Inflammatory macrophage treated with lipopolysaccharide for 4 hours (primary cell): ENCODE measurements at regions not wholly inside any gene's neighbourhood (a gene's known extent, or its start where the extent isn't known, plus 50 kb on each side); places are given as distances from the start of the nearest gene placed in this dataset.

ENCODE experiments used
- DNase-seq: peaks from one replicate; pipeline ENCODE4 v3.0.0-alpha.2; 2020

DNA sequence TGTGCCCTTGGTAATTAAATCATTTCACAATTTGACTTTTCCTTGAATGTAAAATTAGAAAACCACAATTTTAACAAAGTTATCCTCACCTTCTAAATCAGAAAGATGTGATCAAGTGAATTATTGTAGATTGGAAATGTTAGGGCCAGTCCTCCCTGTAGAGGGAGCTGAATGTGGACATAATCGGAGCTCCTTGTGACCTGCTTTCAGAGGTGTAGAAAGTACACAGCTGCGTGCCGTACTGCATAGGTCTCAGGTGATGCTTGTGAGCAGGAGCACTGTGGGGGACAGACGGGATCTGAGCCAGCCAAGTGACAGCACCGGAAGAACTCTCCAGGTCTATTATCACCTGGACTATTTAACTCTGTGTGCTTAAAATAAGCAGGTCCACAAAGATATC lies 338.0 kb downstream of the AASDHPPT start:
- no peak for DNase-seq

DNA sequence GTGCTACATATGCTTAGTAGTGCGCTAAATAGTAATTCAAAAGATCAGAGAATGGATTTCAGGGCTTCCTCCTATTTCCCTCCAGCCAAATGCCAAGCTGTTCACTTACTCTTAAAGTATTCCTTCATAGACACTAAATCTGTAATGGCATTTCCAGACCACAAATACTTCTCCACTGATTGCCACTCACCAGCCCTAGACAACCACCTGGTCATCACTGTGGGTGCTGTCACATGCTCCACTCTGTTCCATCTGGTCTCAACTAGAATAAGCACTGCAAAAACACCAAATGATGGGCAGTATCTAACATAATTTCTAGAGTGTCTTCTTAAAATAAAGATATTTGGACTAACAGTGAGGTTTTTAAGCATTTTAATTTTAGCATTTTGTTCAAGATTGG lies 341.3 kb downstream of the AASDHPPT start:
- no peak for DNase-seq

DNA sequence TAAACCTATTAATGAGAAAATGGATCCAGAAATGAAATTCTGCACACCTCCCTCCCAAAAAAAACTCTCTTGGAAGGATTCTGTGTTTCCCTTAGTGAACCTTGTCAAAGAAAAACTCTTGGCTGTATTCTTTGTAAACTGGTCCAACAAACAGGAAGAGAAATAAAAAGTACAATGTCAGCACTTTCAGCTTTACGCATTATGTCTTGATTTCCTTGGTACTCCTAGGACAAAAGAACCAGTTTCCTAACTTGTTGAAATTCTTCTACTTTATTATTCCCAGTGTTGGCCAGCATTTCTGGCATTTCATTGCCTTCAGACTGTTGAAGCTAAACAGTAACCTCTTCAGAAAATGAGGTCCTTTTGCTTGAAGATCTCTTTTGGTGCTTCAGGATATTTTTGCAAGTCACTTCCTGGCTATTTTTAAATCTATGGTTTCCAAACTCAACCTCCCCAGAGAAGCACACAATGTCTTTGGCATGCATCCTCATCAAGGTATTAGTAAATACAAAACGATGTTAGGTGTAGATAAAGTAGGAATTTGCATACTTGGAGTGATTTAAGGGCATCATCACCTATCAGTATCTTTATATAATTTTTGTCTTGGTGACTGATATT lies 342.7 kb downstream of the AASDHPPT start:
- DNase-seq = no peak

DNA sequence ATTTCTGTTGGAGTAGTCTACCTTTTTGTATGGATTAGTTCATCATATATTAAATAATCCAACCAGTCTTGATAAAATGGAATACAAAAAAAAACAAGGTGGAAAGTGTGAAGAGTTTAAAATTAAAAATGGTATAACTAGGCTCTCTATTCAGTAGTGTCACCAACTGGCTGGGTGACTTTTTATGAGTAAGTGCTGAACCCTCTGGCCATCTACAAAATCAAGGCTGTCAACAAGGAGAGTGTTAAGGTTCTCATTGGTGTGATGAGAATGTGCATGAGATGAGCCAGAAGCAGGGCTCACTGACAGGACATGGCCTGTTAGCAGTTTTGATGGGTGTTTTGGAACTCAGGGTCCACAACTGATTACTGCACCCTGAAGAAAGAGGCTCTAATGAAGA lies 343.2 kb downstream of the AASDHPPT start:
- no peak for DNase-seq

DNA sequence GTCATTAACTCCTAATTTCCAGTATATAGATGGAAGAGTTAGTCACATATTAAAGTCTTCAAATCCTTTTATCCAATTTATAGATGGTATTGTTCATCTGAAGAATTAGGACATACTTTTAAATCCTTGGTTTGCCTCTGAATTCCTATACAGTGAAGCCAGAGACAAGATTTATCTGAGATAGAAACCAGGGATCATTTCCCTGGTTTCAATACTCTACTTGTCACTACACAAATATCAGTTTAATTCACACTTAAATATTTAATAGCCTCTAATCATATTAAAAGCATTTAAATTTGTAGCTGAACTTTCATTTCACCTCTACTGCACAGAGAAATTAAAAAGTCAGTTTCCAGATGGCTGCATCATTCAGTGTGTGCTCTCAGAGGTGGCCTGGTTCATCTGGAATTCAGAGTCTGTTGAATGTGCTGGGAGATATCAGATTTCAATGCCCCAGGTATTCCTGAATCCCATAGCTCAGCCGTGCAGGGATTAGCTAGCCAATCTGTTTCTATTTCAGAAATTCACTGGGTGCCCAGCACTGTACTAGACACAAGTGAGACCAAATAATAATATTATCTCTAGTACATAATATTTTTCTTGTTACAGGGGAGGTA lies 344.3 kb downstream of the AASDHPPT start:
- DNase-seq = no peak

DNA sequence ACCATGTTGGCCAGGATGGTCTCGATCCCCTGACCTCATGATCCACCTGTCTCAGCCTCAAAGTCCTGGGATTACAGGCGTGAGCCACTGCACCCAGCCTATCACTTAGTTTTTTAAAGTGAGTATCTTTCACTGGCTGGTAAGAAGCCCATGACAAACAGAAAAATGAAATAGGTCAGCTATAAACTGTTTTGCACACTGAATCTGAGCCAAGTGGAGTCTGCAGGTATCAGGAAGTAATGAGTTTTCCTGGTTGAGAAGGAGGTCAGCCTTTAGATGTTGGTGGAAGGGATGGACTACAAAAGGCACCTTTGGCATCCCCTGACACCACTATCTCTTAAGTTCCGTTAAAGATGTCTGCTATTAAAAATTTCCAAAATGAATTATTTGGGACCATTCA lies 345.1 kb downstream of the AASDHPPT start:
- no peak for DNase-seq

DNA sequence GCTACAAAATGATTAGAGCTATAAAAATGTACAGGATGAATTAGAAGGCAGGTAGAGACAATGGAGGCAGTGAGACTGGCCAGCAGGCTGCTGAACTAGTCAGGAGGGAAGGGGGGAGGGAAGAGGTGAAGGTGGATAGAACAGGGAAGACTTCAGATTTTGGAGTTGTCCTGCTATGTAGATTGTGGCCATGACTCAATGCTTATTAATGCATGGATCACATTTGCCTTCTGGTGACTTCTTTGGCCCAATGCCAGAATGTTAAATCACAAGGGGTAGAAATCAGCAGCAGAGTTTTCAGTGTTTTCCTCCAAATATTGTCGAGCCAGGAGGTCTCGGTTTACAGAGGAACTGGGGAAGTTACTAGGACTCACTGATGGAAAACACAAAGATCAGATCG lies 346.6 kb downstream of the AASDHPPT start:
- DNase-seq = no peak

DNA sequence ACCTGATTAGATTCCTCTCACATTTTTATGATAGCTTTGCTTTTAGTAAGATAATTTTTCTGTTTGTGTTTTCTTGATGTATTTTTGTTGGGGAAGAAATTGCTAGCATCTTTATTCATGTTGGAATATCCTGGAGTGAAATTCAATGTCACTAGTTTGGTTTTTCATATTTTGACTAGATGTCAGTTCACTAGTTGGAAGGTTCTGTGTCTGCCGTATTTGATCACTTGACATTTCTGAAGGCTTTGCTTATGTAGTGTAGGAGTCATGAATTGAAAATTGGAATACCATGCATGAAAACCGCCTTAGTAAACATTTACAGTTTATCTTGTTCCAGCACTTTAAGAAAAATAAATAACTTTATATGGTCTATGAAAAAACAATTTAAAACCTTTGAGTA lies 348.4 kb downstream of the AASDHPPT start:
- no peak for DNase-seq

DNA sequence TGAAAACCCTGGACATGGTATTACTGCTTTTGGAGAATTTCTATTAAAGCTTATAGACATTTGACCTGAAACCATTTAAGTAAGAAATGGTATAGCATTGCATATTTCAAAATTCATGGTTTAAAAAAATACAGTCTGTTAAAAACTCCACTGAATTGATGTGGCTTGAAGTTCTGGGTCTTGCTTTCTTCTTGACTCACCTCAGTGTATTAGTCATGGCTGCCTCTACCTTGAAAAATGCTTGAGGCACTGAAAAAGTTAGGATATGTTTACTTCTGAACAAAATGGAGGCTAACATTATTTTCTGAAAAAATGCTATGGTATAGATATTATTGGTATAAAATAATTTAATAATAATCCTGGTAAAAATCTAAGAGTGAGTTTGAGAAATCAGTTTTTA lies 349.2 kb downstream of the AASDHPPT start:
- DNase-seq = no peak

DNA sequence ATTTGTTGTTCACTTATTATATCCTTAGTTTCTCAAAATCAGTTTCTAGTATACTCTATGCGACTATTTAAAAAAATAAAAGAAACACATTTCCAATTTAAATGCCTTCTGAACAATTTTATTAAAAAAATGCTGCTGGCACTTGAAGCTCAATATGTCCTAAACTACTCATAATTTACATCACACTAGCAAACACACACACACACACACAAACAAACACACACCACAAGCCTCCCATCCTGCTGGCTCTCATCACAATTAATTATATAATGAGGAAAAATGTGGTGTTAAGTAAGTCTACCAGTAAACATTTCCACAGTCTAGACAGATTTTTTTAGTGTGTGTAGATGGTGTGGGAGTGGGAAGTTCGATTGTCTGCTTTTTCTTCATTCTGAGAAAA lies 350.3 kb downstream of the AASDHPPT start:
- DNase-seq = no peak

DNA sequence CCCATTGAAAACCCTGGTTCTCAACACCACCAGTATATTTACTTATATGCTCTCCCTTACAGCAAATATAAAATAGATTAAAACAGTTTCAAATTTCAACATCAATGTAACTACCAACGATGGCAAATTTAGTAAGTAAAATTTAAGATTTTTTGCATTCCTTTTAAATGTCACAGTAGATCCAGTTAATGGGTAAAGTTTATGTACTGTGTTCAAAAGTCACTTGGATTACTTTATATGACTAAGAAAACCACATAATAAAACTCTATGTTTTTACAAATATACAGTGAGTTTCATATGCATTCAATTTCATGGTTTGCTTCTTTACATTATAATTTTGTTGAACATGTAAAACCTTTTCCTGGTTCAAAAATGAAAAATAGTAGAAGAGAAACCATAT lies 364.6 kb downstream of the AASDHPPT start:
- no peak for DNase-seq

DNA sequence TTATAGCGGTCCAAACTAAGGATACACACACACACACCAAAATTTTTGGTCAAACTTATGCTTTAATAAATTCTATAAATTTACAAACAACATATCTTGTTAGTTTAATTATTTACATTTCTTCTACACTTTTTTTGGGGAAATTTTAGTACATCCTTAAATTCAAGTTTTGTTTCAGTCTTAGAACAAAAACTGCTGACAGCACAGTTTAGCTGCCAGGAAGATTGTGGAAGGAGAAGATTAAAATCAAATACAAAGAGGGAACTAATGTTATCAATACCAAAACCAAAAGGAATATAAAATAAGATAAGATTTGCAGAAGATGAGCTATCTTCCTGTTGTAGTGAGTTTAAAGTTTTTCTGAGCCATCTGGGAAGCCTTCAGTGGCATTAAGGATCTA lies 368.8 kb downstream of the AASDHPPT start:
- DNase-seq = no peak

DNA sequence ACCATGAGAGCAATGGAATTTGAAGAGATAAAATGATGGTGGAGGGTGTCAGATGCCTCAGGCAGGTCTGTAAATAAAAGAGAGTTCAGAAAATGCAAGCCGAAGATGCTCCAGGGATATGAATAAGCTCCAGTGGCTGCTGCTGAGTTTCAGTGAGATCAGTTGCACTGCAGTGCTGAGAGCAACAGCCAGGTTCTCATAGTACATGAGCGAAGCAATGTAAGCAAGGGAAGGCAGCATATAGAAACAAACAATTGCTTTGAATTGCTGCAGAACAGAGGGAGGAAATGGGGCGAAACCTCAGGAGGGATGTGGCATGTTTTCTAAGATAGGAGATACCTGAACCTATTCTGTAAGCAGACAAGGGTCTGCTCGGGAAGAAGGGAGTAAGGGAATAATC lies 369.5 kb downstream of the AASDHPPT start:
- DNase-seq = no peak

DNA sequence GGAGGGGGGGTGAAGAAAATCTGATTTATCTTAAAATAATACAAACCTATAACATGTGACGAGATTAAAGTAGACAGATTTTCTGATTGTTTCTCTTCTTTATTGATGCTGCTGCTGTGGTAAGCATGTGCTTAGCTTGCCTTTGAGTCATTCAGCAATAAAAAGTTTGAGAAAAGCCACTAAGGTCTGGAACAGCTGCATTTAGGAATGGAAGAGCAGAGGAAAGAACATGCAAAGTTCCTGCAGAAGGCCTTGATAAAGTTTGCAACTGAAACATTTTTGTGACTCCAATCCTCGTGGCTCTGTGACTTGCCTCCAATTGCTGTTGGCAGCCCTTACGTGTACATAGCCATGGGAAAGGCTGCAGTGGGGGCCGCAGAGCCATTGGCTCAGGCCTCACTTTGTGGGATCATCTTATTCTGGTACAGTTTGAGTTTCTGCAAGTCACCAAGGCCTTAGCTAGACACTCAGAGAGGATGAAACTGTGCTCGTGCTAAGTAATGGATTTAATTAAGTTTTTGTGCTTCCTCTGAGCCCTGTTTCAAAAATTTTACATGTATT lies 370.2 kb downstream of the AASDHPPT start:
- no peak for DNase-seq

DNA sequence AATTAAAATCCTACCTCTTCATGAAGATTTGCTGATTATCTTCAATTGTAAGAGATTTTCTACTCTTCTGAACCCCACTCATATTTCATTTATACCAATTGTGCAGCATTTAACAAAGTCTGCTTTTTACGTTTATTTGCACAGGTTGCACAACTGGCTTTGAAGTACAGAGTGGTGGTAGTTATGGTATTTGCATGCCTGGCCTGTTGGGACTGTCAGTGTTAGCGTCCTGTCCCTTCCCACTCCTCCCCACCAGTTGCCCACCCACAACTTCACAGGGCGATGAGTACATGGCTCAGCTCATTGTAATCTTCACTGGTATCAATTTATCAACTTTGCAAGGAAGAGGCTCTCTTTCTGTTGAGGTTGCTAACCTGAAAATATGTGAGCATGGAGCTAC lies 372.3 kb downstream of the AASDHPPT start:
- DNase-seq = no peak

DNA sequence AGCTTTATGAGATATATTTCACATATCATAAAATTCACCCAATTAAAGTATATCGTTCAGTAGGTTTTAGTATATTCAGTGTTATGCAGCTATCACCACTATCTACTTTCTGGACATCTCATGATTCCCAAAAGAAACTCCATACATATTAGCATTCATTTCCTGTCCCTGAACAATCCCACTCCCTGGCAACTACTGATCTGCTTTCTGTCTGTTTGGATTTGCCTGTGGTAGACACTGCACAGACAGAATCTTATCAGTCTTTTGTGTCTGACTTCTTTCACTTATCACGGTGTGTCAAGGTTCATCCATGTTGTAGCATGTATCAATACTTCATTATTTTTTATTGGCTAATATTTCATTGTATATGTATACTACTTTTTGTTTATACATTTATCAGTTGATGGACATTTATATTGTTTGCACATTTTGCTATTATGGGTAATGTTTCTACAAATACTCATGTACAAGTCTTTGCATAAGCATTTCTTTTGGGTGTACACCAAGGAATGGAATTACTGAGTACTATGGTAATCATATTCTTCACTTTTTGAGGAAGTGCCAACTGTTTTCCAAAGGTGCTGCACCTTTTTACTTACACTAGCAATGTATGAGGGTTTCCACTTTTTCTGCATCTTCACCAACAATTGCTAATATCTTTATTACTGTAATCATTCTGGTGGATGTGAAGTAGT lies 373.9 kb downstream of the AASDHPPT start:
- DNase-seq = no peak

DNA sequence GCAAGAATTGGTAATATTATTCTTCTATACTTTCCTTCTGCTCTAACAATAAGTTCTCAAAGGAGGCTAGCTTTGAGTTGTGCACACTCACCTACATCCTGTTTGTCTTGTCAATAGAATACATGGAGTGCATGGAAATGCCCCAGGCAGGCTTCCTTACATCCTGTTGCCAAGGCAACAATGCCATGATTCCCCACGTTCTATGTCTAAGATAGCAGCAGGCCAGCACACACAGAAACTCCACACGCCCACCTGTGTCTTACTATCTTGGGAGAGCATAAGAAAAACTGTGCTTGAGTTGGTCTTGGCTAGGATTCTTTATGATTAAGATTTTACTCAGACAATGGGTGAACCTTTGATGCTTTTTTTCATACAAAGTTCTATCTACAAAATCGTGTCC lies 379.2 kb downstream of the AASDHPPT start:
- DNase-seq = no peak

DNA sequence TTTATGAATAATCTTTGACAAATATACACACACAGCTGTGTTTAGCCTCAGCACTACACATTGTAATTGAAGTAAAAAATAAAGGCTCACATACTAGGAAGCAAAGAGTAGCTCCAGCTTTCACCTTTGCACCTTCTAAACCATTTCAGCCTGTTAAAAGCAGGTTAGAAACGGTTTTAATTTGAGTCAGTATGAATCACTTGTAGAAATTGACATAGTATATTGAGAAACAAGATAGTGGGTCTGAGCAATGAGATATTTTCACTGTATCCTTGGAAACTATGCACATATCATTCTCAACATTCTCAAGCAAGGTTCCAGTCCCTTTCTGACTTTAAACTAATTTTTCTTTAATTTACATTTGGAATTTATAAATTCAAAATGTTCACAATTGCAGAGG lies 380.3 kb downstream of the AASDHPPT start:
- no peak for DNase-seq

DNA sequence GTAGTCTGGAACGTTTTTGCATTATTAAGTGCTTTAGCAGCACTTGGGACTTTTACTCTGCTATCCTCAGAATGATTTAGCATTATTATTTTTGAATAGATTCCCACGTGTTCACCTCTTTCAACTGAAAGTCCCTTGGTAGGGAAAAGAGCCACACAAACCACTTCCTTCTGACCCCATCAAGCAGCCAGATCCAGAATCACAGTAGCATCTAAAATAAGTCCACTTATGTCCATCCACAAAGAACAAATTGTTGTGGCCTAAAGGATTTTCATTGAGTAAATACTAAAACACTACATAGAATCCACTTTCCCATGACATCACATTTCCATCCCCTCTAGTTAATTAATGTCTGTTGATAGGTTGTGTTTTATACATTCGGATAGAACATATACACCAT lies 381.7 kb downstream of the AASDHPPT start:
- DNase-seq = no peak

DNA sequence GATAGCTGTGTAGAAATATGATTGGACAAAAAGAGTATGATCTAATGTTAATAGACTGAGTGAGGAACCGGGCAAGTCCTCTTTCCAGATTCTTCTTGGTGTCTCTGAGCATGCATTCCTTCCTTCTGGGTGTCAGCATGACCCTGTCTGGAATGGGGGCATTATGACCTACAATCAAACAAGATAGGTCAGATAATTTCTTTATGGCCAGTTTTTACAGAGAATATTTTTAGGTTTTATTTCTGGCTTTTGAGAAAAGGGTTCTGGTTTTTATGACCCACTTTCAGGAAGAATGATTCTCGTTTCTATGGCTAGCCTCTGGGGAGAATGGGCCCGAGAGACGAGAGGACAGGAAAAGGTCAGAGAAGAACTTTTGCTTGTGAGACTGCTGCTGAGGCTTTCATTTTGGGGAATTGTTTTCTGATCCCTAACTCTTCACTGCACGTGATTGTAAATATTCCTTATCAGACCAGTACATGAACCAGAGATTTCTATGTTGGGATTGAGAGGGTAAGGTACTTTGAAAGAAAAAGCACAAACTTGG lies 383.8 kb downstream of the AASDHPPT start:
- no peak for DNase-seq

DNA sequence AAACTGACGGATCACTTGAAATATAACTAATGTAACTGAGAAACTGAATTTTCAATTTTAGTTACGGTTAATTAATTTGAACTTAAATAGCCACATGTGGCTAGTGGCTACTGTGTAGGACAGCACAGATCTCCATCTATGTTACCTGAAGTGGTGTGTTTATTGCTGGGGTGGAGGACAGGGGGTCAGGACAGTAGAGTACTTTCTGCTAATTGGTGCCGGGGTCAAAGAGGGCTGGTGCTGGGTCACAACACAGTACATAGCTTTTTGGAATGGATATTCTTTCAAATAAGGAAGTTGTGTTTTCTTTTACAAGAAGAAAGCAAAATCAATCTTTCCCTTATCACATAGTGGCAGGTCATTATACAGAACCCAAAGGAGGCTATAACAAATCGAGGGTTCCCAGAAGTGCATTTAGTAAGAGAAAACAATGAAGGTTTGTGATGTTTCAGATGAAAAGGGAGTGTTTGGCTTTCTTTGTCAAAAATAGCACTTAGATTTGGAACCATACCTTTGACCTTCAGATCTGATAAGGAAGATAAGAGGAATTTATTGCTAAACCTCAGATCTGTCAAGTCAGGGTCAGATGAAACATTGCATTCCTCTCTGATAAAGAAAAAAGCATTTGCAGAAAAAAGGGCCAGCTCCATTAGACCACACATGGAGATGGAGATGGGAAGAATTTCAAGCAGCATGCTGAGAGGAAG lies 384.5 kb downstream of the AASDHPPT start:
- DNase-seq = no peak

DNA sequence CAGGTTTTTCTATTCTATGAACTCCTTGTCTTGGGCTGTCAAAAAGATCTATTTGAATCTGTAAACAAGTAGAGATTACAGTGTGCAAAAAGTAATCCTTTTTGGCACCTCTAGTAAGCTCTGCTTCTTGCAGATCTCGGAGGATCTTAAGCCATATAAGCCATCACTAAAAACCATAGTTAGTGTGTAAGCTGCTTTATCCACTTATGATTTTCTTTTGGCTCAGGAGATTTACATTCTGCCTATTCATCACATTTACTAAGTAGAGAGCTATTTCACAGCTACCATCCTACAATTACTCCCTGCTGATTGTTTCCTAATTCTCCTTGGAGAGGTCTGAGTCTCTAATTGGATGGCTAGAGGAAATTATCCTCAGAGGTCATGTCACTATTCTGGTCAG lies 385.7 kb downstream of the AASDHPPT start:
- no peak for DNase-seq

DNA sequence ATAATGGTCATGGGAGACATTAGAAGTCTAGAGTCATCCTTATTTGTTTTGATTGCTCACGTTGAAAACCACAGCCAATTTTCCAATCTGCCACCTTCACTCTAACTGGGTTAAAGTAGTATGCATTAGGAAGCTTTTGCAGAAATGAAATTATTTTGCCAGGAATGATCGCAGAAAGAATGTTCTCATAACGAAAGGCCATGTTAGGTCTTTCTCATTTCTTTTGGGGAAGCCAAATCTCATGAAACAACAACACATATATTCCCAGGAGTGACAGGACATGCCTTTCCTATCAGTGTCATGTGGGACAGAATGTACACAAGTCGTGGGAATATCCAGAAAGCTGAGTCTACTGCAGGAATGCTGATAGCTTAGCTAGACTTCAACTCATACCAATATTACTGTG lies 386.3 kb downstream of the AASDHPPT start:
- DNase-seq = no peak
